HCT116 (cell line): ENCODE measurements at regions not wholly inside any gene's neighbourhood (a gene's known extent, or its start where the extent isn't known, plus 50 kb on each side); places are given as distances from the start of the nearest gene placed in this dataset.

ENCODE experiments used
- ATAC-seq: fragments of 200-7000 bp; cut with Tn5 transposase; 2 replicates; pipeline ENCODE4 v1.9.1; 2020; ENCODE audit warnings: mild to moderate bottlenecking, moderate library complexity
- BruUV-seq: library from RNA; stranded (reverse); fragments of 400-500 nt; replicated peaks from 2 replicates; lab custom pipeline; 2021; lab: Mats Ljungman, UMichigan
- CTCF ChIA-PET: fragments of 300-600 bp; sonication (Branson Sonifier 250); formaldehyde crosslinking; loops from one replicate; lab custom pipeline; 2021; ENCODE audit warnings: antibody characterized with exemption; lab: Charles Lee
- POLR2A ChIA-PET: fragments of 300-600, 350-600 bp; sonication (Branson Sonifier 250); formaldehyde crosslinking; loops from one replicate; lab custom pipeline; 2021; ENCODE audit warnings: antibody characterized with exemption; lab: Charles Lee
- RAD21 ChIA-PET, 2 experiments: fragments of 300-600 bp; sonication (Branson Sonifier 250); formaldehyde crosslinking; loops; one replicate each; lab custom pipeline; 2023; ENCODE audit warnings: low total read pairs in 2 of 2; ENCODE audit not compliant: uncharacterized antibody in 2 of 2, unreplicated experiment in 2 of 2, low non-redundant PET in 1 of 2; lab: Charles Lee
- DNase-seq: peaks from one replicate; pipeline ENCODE4 v3.0.0-alpha.2; 2010; ENCODE audit warnings: low read depth, low spot score
- H2AFZ ChIP-seq: fragments of 200-600 bp; shearing (Covaris generic), sonication (generic); 2 replicates; pipeline ENCODE4 v1.6.1; 2017; ENCODE audit warnings: low read depth, mixed run types, mixed read lengths, antibody characterized with exemption, low read length; ENCODE audit not compliant: poor library complexity, severe bottlenecking
- H3K27ac ChIP-seq: 2 replicates; pipeline ENCODE4 v1.5.1; 2012; ENCODE audit warnings: low read depth, low read length
- H3K27me3 ChIP-seq: fragments of 200-600 bp; sonication (generic); 2 replicates; pipeline ENCODE4 v1.6.1; 2016; ENCODE audit warnings: mixed run types, low read length, mixed read lengths; ENCODE audit not compliant: insufficient read depth
- H3K36me3 ChIP-seq, 2 experiments: fragments of 200-500 bp in 1 of 2; fragments of 200-600 bp in 1 of 2; sonication (Bioruptor generic) in 1 of 2; sonication (generic) in 1 of 2; 2 replicates each; pipeline versions ENCODE4 v1.5.1 to v1.6.1; 2014 to 2016; ENCODE audit warnings: low read length in 2 of 2, inconsistent platforms in 1 of 2, mixed read lengths in 1 of 2, mixed run types in 1 of 2; ENCODE audit not compliant: insufficient read depth in 2 of 2, control insufficient read depth in 1 of 2
- H3K4me1 ChIP-seq, 2 experiments: fragments of 200-600 bp in 1 of 2; sonication (generic) in 1 of 2; 2 replicates each; pipeline versions ENCODE4 v1.5.1 to v1.6.1; 2012 to 2017; ENCODE audit warnings: low read length in 2 of 2, inconsistent platforms in 1 of 2, mild to moderate bottlenecking in 1 of 2, mixed read lengths in 1 of 2, mixed run types in 1 of 2, moderate library complexity in 1 of 2; ENCODE audit not compliant: insufficient read depth in 2 of 2, control insufficient read depth in 1 of 2
- H3K4me2 ChIP-seq: fragments of 200-600 bp; sonication (generic); 2 replicates; pipeline ENCODE4 v1.6.1; 2017; ENCODE audit warnings: mixed run types, low read length, mixed read lengths
- H3K4me3 ChIP-seq, 2 experiments: fragments of 200-600 bp in 1 of 2; sonication (generic) in 1 of 2; replicated peaks in 1 of 2; 2 replicates each; pipeline ENCODE4 v1.5.1; 2011 to 2016; ENCODE audit warnings: low read length in 2 of 2, control low read depth in 1 of 2, low read depth in 1 of 2, mild to moderate bottlenecking in 1 of 2, mixed read lengths in 1 of 2, mixed run types in 1 of 2
- H3K79me2 ChIP-seq: fragments of 200-600 bp; sonication (generic); 2 replicates; pipeline ENCODE4 v1.6.1; 2017; ENCODE audit warnings: mild to moderate bottlenecking, mixed run types, low read length, moderate library complexity, mixed read lengths; ENCODE audit not compliant: insufficient read depth
- H3K9ac ChIP-seq: fragments of 200-600 bp; sonication (generic); 2 replicates; pipeline ENCODE4 v1.6.1; 2016; ENCODE audit warnings: low read length, mixed read lengths
- H3K9me2 ChIP-seq: fragments of 200-600 bp; sonication (generic), shearing (Covaris generic); 2 replicates; pipeline ENCODE4 v1.6.1; 2017; ENCODE audit warnings: mixed run types, mild to moderate bottlenecking, moderate library complexity; ENCODE audit not compliant: insufficient read depth
- H3K9me3 ChIP-seq, 2 experiments: fragments of 200-500 bp in 1 of 2; fragments of 200-600 bp in 1 of 2; sonication (Bioruptor generic) in 1 of 2; sonication (generic) in 1 of 2; 2 replicates each; pipeline ENCODE4 v1.6.1; 2014 to 2017; ENCODE audit warnings: low read length in 2 of 2, mixed read lengths in 2 of 2, inconsistent platforms in 1 of 2, low read depth in 1 of 2, mild to moderate bottlenecking in 1 of 2, mixed run types in 1 of 2, moderate library complexity in 1 of 2; ENCODE audit not compliant: control insufficient read depth in 1 of 2, insufficient read depth in 1 of 2
- H4K20me1 ChIP-seq: fragments of 200-600 bp; sonication (generic), shearing (Covaris generic); 2 replicates; pipeline ENCODE4 v1.6.1; 2017; ENCODE audit warnings: mixed run types, mild to moderate bottlenecking, moderate library complexity; ENCODE audit not compliant: insufficient read depth
- ATF3 ChIP-seq: IDR thresholded peaks from 2 replicates; pipeline ENCODE4 v1.6.1; 2012
- CEBPB ChIP-seq: IDR thresholded peaks from 2 replicates; pipeline ENCODE4 v1.6.1; 2012; ENCODE audit warnings: low read depth
- EGR1 ChIP-seq: IDR thresholded peaks from 2 replicates; pipeline ENCODE4 v1.6.1; 2012; ENCODE audit warnings: low read depth
- ELF1 ChIP-seq: IDR thresholded peaks from 2 replicates; pipeline ENCODE4 v1.6.1; 2012; ENCODE audit warnings: low read depth, borderline replicate concordance
- EZH2 ChIP-seq: fragments of 200-600 bp; sonication (generic); IDR thresholded peaks from 2 replicates; pipeline ENCODE4 v1.6.1; 2017; ENCODE audit warnings: antibody characterized with exemption, mixed run types
- EZH2phosphoT487 ChIP-seq: fragments of 200-600 bp; IDR thresholded peaks from 2 replicates; pipeline ENCODE4 v1.6.1; 2018; ENCODE audit warnings: antibody characterized with exemption, borderline replicate concordance
- JUND ChIP-seq: IDR thresholded peaks from 2 replicates; pipeline ENCODE4 v1.6.1; 2012
- MAX ChIP-seq: IDR thresholded peaks from 2 replicates; pipeline ENCODE4 v1.6.1; 2012
- POLR2A ChIP-seq: IDR thresholded peaks from 2 replicates; pipeline ENCODE4 v1.7.0; 2011; ENCODE audit warnings: borderline replicate concordance; ENCODE audit not compliant: insufficient read depth, insufficient read length; ENCODE audit errors: extremely low read depth
- POLR2AphosphoS5 ChIP-seq: IDR thresholded peaks from 2 replicates; pipeline ENCODE4 v1.6.1; 2011; ENCODE audit warnings: mild to moderate bottlenecking, low read depth, low read length, moderate library complexity
- RAD21 ChIP-seq: IDR thresholded peaks from 2 replicates; pipeline ENCODE4 v1.6.1; 2012; ENCODE audit warnings: low read depth, mild to moderate bottlenecking
- SP1 ChIP-seq: IDR thresholded peaks from 2 replicates; pipeline ENCODE4 v1.6.1; 2012; ENCODE audit warnings: low read depth
- SRF ChIP-seq: IDR thresholded peaks from 2 replicates; pipeline ENCODE4 v1.6.1; 2012; ENCODE audit warnings: low read depth
- TCF7L2 ChIP-seq: IDR thresholded peaks from 2 replicates; pipeline ENCODE4 v1.7.0; 2011; ENCODE audit warnings: borderline replicate concordance, inconsistent platforms; ENCODE audit not compliant: insufficient read depth, insufficient read length; ENCODE audit errors: extremely low read depth
- YY1 ChIP-seq: IDR thresholded peaks from 2 replicates; pipeline ENCODE4 v1.6.1; 2011; ENCODE audit warnings: low read length, low read depth, moderate library complexity, mild to moderate bottlenecking; ENCODE audit not compliant: insufficient replicate concordance; ENCODE audit errors: extremely low read depth
- ZFX ChIP-seq: fragments of 450-650 bp; IDR thresholded peaks from 2 replicates; pipeline ENCODE4 v1.6.1; 2017
- intact Hi-C: fragments of 100-400 bp; cut with micrococcal nuclease; formaldehyde crosslinking; loops from 2 replicates; pipeline ENCODE4 v1.10.0; 2022
- TF ChIP-seq, protein P1 (sequence below), 3 experiments: fragments of 200-600 bp in 1 of 3; sonication (generic) in 1 of 3; IDR thresholded peaks in 2 of 3; conservative IDR thresholded peaks in 1 of 3; 2 replicates each; pipeline ENCODE4 v1.5.1; 2012 to 2017; ENCODE audit warnings: low read depth in 2 of 3, low read length in 2 of 3, antibody characterized with exemption in 1 of 3, borderline replicate concordance in 1 of 3, control low read depth in 1 of 3, mild to moderate bottlenecking in 1 of 3, mixed read lengths in 1 of 3, mixed run types in 1 of 3, moderate library complexity in 1 of 3; ENCODE audit not compliant: insufficient read depth in 1 of 3

DNA sequence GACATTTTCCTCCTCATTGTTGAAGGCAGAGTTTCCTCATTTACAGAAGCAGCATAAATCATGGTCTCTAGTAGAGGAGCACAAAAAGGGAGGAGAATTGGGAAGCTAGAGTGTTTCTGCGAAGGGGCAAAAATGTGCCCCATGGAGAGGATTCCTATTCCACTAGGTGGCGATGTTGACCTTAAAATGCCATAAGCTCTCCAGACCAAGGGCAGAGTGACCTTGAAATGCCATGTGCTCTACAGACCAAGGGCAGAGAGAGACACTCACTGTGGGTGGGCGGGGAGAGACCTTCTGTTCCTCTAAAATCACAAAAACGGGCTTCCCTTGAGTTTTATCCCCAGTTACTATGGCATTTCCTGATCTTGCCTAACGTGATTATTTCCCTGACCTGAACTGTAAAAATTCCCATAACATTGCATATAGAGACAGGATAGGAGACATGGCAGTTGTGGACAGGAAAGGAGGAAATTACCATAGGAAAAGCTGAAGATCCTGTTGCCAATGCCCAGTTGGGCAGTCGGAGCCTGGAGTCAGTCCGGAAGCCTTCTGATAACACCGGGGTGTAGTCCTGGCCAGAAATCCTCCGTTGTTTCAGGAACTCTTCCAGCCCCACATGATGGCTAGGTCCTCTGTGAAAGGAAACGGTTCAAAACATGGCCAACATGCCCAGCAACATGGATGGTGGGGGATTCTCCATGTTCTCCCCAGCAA is 567.7 kb downstream of the MAGEB5 start:
- Histone ChIP-seq H2AFZ (peak overlapping the region; percentile 74), H3K27me3 (no peaks in the 10 kb centered on the region), H3K79me2 (no peaks in the 10 kb centered on the region), H3K9me2 (no peaks in the 10 kb centered on the region), H3K36me3 (no peaks in the 10 kb centered on the region), H3K9me3 (no peaks in the 10 kb centered on the region), H3K9ac (no peak overlapping the region), H3K4me1 (no peaks in the 10 kb centered on the region), H3K4me3 (no peak overlapping the region), H3K27ac (no peak overlapping the region), H3K4me2 (no peak overlapping the region), H4K20me1 (no peaks in the 10 kb centered on the region)
- intact Hi-C loops, result loop anchor here (1.0 to 10.0 kb wide), 3 partner anchors 403 to 661 kb away; no protein-coding TSS in a partner anchor
- BruUV-seq, result no TSS peak
- ChIA-PET CTCF (interaction anchor here (1.0 to 1.4 kb wide), 4 partner anchors 13 to 403 kb away, joined by 3 to 4 read pairs (median 4); no protein-coding TSS in a partner anchor), RAD21 (no interaction called here), POLR2A (no interaction called here)
- DNase-seq, result peak; percentile 29
- ATAC-seq, result peak; percentile 75
- TF ChIP-seq POLR2A (no peak), EZH2 (no peak), CEBPB (no peak), POLR2AphosphoS5 (no peak), SRF (no peak), EZH2phosphoT487 (no peak), ELF1 (no peak), MAX (0 out of 2 replicates have a peak, but pooled peaks have one; percentile 43), ZFX (no peak), TCF7L2 (no peak), EGR1 (no peak), YY1 (no peak), ATF3 (no peak), SP1 (no peak), RAD21 (peak; percentile 62), JUND (no peak)
- TF ChIP-seq, protein P1, sequence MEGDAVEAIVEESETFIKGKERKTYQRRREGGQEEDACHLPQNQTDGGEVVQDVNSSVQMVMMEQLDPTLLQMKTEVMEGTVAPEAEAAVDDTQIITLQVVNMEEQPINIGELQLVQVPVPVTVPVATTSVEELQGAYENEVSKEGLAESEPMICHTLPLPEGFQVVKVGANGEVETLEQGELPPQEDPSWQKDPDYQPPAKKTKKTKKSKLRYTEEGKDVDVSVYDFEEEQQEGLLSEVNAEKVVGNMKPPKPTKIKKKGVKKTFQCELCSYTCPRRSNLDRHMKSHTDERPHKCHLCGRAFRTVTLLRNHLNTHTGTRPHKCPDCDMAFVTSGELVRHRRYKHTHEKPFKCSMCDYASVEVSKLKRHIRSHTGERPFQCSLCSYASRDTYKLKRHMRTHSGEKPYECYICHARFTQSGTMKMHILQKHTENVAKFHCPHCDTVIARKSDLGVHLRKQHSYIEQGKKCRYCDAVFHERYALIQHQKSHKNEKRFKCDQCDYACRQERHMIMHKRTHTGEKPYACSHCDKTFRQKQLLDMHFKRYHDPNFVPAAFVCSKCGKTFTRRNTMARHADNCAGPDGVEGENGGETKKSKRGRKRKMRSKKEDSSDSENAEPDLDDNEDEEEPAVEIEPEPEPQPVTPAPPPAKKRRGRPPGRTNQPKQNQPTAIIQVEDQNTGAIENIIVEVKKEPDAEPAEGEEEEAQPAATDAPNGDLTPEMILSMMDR (IDR thresholded peaks at IDR 0.05 in 2 of 3, conservative IDR thresholded peaks at IDR 0.05 in 1 of 3; ENCODE audit: borderline replicate concordance in 1 of 3, insufficient read depth in 1 of 3, low read depth in 2 of 3, low read length in 2 of 3), result peak; percentile 36 to 55 (median 43); a peak in 5 of 6 replicates
